ENCODE measurements at regions not wholly inside any gene's neighbourhood (a gene's known extent, or its start where the extent isn't known, plus 50 kb on each side); places are given as distances from the start of the nearest gene placed in this dataset.

DNA sequence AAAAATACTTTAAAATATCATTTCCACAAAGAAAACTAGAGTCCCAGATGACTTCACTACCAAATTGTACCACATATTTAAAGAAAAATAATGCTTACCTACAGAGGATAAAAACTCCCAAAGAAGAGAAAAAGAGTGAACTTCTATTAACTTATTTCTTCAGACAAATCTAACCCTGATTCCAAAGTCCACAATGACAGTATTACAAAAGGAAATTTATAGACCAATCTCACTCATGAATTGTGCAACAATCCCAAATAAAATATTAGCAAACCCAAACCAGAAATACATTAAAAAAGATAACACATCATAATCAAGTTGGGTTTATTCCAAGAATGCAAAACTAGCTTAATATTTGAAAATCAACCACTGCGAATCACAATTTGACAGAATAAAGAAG is 161.4 kb upstream of the GALNT2 start:
- TF ChIP-seq EZH2 (IDR thresholded peaks at IDR 0.05; ENCODE audit: insufficient read depth, poor library complexity, severe bottlenecking), result no peak
- TF ChIP-seq EZH2phosphoT487 (IDR thresholded peaks at IDR 0.05; ENCODE audit: insufficient read depth, low read depth), result no peak

Measured in GM23248 (cell line).